ENCODE measurements at regions not wholly inside any gene's neighbourhood (a gene's known extent, or its start where the extent isn't known, plus 50 kb on each side); places are given as distances from the start of the nearest gene placed in this dataset.

GRCh38 chr1:184329962-184330868 is 56.6 kb upstream of the C1orf21 start (continued):
- TF ChIP-seq, protein P1, sequence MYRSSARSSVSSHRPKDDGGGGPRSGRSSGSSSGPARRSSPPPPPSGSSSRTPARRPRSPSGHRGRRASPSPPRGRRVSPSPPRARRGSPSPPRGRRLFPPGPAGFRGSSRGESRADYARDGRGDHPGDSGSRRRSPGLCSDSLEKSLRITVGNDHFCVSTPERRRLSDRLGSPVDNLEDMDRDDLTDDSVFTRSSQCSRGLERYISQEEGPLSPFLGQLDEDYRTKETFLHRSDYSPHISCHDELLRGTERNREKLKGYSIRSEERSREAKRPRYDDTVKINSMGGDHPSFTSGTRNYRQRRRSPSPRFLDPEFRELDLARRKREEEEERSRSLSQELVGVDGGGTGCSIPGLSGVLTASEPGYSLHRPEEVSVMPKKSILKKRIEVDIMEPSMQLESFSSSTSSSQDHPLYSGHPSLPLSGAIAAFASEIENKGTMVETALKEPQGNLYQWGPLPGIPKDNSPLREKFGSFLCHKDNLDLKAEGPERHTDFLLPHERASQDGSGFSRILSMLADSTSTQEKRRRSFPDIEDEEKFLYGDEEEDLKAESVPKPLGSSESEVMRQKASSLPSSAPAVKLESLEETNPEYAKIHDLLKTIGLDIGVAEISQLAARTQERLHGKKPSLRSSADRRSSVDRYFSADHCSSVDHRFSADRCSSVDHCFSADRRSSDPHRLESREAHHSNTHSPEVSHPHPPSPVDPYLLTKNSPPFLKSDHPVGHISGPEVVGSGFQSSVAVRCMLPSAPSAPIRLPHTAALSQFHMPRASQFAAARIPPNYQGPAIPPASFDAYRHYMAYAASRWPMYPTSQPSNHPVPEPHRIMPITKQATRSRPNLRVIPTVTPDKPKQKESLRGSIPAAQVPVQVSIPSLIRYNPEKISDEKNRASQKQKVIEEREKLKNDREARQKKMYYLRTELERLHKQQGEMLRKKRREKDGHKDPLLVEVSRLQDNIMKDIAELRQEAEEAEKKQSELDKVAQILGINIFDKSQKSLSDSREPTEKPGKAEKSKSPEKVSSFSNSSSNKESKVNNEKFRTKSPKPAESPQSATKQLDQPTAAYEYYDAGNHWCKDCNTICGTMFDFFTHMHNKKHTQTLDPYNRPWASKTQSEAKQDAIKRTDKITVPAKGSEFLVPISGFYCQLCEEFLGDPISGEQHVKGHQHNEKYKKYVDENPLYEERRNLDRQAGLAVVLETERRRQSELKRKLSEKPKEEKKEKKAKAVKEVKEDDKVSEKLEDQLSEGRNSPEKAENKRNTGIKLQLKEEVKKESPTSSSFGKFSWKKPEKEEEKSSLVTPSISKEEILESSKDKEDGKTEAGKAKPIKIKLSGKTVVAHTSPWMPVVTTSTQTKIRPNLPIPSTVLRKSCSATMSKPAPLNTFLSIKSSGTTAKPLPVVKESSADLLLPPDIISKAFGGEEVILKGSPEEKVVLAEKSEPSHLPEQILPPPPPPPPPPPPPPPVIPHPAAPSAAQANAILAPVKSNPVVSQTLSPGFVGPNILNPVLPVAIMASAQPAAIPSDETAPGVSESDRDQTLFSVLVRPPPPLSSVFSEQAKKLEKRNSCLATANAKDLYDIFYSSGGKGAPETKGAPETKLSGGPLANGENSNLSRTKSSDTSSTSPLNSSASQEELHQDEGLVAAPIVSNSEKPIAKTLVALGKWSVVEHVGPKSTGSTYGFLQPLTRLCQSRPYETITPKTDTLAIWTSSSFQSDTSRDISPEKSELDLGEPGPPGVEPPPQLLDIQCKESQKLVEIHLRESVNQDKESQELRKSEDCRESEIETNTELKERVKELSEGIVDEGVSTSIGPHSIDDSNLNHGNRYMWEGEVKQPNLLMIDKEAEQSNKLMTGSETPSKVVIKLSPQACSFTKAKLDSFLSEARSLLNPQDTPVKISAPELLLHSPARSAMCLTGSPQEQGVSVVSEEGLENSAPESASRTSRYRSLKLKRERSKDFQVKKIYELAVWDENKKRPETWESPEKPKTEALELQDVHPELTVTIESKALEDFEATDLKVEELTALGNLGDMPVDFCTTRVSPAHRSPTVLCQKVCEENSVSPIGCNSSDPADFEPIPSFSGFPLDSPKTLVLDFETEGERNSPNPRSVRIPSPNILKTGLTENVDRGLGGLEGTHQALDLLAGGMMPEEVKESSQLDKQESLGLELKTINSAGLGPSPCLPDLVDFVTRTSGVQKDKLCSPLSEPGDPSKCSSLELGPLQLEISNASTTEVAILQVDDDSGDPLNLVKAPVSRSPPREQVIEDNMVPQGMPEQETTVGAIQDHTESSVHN (CRISPR knock-in tag; IDR thresholded peaks at IDR 0.05): no peak
- TF ChIP-seq, protein P2, sequence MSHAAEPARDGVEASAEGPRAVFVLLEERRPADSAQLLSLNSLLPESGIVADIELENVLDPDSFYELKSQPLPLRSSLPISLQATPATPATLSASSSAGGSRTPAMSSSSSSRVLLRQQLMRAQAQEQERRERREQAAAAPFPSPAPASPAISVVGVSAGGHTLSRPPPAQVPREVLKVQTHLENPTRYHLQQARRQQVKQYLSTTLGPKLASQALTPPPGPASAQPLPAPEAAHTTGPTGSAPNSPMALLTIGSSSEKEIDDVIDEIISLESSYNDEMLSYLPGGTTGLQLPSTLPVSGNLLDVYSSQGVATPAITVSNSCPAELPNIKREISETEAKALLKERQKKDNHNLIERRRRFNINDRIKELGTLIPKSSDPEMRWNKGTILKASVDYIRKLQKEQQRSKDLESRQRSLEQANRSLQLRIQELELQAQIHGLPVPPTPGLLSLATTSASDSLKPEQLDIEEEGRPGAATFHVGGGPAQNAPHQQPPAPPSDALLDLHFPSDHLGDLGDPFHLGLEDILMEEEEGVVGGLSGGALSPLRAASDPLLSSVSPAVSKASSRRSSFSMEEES (CRISPR knock-in tag; IDR thresholded peaks at IDR 0.05): no peak
- TF ChIP-seq HCFC1 (IDR thresholded peaks at IDR 0.05; ENCODE audit: low read depth, low read length): no peak
- TF ChIP-seq ZNF3 (CRISPR knock-in tag; IDR thresholded peaks at IDR 0.05): no peak
- TF ChIP-seq TBX2 (CRISPR knock-in tag; IDR thresholded peaks at IDR 0.05; ENCODE audit: borderline replicate concordance): no peak
- TF ChIP-seq KLF9 (CRISPR knock-in tag; IDR thresholded peaks at IDR 0.05; ENCODE audit: low read depth): no peak
- TF ChIP-seq, protein P3, sequence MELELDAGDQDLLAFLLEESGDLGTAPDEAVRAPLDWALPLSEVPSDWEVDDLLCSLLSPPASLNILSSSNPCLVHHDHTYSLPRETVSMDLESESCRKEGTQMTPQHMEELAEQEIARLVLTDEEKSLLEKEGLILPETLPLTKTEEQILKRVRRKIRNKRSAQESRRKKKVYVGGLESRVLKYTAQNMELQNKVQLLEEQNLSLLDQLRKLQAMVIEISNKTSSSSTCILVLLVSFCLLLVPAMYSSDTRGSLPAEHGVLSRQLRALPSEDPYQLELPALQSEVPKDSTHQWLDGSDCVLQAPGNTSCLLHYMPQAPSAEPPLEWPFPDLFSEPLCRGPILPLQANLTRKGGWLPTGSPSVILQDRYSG (CRISPR knock-in tag; IDR thresholded peaks at IDR 0.05): no peak
